ENCODE measurements at regions not wholly inside any gene's neighbourhood (a gene's known extent, or its start where the extent isn't known, plus 50 kb on each side); places are given as distances from the start of the nearest gene placed in this dataset.

DNA sequence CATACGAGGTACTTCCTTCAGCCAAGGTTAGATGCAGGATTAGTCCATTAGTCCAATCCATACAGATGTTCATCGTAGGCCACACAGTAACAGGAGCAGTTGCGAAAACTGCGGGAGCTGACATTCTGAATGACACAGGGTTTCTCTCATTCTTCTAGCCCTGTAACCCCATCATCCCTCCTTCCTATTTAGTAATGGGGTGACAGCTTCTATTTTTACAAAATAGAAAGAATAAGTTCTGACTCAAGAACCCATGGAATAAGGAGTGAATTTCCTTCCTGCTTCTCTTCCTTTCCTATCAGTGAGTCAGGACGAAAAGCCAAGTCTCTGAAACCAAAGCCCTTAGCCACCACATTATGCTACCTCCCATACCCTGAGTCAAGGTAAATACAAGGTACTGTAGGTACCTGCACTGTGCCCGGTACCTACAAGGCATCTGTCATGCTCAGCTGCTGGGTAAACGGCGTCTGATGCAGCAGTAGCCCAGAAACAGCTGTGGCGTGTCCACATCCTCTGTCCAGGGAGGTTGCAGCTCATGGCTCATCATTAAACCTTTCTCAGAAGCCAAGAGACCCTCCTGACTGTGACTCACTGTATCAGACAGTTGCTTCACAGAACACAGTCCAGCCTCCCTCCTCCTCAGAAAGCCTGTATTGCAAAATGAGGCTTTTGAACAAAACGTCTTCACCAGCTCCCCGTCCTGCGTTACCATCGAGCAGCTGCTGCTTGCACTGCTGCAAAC lies 84.2 kb downstream of the ESM1 start:
- no peaks in the 10 kb centered on the region for H3K4me1 ChIP-seq (ENCODE audit: control insufficient read depth, insufficient read depth, low read length)
- H3K27me3 ChIP-seq (ENCODE audit: control insufficient read depth, insufficient read depth, low read length) = no peaks in the 10 kb centered on the region
- H3K9ac ChIP-seq (ENCODE audit: low read length) = no peak overlapping the region
- no peaks in the 10 kb centered on the region for H3K9me3 ChIP-seq (ENCODE audit: control insufficient read depth, low read length)
- no peak overlapping the region for H3K4me3 ChIP-seq (ENCODE audit: low read length)
- no peaks in the 10 kb centered on the region for H3K36me3 ChIP-seq (ENCODE audit: control insufficient read depth, insufficient read depth, low read length)

DNA sequence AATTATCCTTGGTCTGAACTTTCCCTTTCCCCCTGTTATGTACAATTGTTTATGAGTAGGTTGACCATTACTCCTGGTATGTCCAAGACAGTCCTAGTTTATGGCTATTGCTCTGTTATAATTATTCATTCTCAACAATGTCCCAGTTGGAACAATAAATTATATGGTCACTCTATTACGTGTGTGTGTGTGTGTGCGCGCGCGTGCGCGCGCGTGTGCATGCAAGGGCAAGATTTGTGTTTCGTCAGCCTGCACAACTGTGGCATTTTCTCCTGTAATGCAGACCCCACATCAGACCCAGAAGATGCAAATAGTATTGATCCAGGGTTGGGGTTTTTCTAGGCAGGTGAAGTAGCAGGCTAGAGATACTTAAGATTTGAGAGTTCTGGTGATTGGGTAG lies 88.4 kb downstream of the ESM1 start:
- H3K9me3 ChIP-seq (ENCODE audit: control insufficient read depth, low read length) = no peaks in the 10 kb centered on the region
- no peaks in the 10 kb centered on the region for H3K36me3 ChIP-seq (ENCODE audit: control insufficient read depth, insufficient read depth, low read length)
- no peak overlapping the region for H3K9ac ChIP-seq (ENCODE audit: low read length)
- no peaks in the 10 kb centered on the region for H3K27me3 ChIP-seq (ENCODE audit: control insufficient read depth, insufficient read depth, low read length)
- H3K4me3 ChIP-seq (ENCODE audit: low read length) = no peak overlapping the region
- H3K4me1 ChIP-seq (ENCODE audit: control insufficient read depth, insufficient read depth, low read length) = no peaks in the 10 kb centered on the region

DNA sequence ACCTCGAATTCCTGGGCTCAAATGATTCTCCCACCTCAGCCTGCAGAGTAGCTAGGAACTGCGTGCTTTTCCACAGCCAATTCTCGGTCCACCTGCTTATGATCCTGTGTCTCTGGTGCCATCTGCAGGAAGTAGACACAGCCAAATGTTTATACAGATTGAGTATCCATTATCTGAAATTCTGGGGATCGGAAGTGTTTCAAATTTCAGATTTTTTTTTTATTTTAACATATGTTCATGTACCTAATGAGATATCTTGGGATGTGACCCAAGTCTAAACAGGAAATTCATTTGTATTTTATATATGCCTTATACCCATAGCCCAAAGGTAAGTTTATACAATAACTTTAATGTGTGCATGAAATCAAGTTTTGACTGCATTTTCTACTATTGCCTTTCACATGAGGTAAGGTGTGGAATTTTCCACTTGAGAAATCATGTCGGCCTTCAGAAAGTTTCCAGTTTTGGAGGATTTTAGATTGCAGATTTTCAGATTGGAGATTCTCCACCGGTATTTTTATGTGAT lies 89.5 kb downstream of the ESM1 start:
- Histone ChIP-seq H3K27me3 (ENCODE audit: control insufficient read depth, insufficient read depth, low read length) (no peaks in the 10 kb centered on the region), H3K9me3 (ENCODE audit: control insufficient read depth, low read length) (no peaks in the 10 kb centered on the region), H3K36me3 (ENCODE audit: control insufficient read depth, insufficient read depth, low read length) (no peaks in the 10 kb centered on the region), H3K4me3 (ENCODE audit: low read length) (no peak overlapping the region), H3K9ac (ENCODE audit: low read length) (no peak overlapping the region), H3K4me1 (ENCODE audit: control insufficient read depth, insufficient read depth, low read length) (no peaks in the 10 kb centered on the region)

DNA sequence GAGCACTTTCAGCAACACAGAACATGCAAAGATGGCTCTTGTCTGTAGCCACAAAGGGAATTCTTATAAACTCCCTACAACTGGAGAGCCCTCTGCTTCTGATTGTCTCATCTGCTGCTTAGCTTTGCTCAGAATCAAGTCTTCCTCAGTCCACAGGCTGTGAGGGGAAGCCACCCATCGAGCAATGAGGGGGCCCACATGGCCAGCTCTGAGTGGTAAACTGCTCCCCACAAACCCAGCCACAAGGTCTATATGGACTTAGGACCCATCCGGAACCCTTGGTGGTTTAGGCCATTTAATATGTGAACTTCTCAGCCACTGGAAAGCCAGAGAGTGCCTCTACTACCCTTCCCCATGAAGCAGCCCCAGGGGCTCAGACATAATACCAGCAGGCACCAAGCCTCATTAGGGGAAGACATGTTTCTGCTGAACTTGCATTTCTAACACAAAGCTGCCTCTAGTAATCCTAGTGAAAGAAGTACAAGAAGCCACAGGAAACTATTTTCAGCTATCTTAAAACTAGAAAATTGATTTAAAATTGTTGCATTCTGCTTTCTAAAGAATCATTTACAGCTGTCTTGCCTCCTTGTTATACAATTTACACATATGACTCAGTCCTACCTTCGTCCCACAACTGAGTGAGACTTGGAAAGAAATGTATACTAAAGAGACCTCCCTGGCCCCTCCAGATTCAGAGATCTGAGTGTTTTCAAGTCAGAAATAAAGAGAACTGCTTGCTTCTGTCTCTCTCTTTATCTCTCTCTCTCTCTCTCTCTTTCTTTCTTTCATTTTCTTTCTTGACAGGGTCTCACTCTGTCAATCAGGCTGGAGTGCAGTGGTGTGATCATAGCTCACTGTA lies 90.2 kb downstream of the ESM1 start:
- H3K9me3 ChIP-seq (ENCODE audit: control insufficient read depth, low read length) = no peaks in the 10 kb centered on the region
- no peak overlapping the region for H3K9ac ChIP-seq (ENCODE audit: low read length)
- H3K36me3 ChIP-seq (ENCODE audit: control insufficient read depth, insufficient read depth, low read length) = no peaks in the 10 kb centered on the region
- H3K4me3 ChIP-seq (ENCODE audit: low read length) = no peak overlapping the region
- H3K27me3 ChIP-seq (ENCODE audit: control insufficient read depth, insufficient read depth, low read length) = no peaks in the 10 kb centered on the region
- no peaks in the 10 kb centered on the region for H3K4me1 ChIP-seq (ENCODE audit: control insufficient read depth, insufficient read depth, low read length)

DNA sequence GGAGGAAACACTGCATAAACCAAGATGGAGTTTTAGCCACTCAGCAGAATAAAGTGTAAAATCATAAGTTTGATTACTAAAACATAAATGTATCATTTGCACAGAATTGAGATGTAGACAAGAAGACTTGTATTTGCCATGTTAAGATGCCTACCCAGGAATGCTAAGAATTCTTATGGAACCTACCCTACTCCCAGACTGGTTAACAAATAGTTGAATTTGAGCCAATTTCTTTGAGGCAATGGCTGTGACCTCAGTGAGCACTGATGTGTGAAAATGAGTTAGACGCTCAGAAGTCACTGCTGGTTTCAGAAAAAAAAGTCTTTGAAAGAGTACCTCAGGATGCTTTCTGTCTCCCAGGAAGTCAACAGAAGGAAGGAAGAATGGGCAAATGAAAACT lies 95.6 kb downstream of the ESM1 start:
- H3K4me1 ChIP-seq (ENCODE audit: control insufficient read depth, insufficient read depth, low read length) = no peaks in the 10 kb centered on the region
- H3K27me3 ChIP-seq (ENCODE audit: control insufficient read depth, insufficient read depth, low read length) = peaks cover under 1% of the 10 kb centered on the region
- H3K4me3 ChIP-seq (ENCODE audit: low read length) = no peak overlapping the region
- no peaks in the 10 kb centered on the region for H3K9me3 ChIP-seq (ENCODE audit: control insufficient read depth, low read length)
- no peak overlapping the region for H3K9ac ChIP-seq (ENCODE audit: low read length)
- no peaks in the 10 kb centered on the region for H3K36me3 ChIP-seq (ENCODE audit: control insufficient read depth, insufficient read depth, low read length)

DNA sequence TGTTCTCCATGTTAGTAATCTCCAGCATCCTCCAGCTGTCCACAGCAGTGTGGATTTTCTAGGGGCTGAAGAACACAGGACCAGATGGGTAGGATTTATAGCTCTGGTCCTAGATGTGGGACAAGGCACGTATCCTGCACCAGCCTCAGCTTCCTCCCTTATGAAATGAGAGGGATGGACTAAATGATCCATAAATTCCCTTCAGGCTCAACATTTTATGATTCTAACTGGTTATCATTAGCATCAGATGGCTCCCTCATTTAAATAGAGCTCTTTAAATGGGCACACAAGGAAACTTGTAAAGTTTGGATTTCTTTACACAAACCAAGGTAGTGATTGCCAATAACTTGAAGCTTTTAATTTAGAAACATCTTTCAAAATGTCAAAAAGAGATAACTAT lies 97.7 kb downstream of the ESM1 start:
- Histone ChIP-seq H3K9ac (ENCODE audit: low read length) (no peak overlapping the region), H3K9me3 (ENCODE audit: control insufficient read depth, low read length) (no peaks in the 10 kb centered on the region), H3K36me3 (ENCODE audit: control insufficient read depth, insufficient read depth, low read length) (no peaks in the 10 kb centered on the region), H3K4me3 (ENCODE audit: low read length) (no peak overlapping the region), H3K27me3 (ENCODE audit: control insufficient read depth, insufficient read depth, low read length) (peaks cover 22% of the 10 kb centered on the region), H3K4me1 (ENCODE audit: control insufficient read depth, insufficient read depth, low read length) (no peaks in the 10 kb centered on the region)

DNA sequence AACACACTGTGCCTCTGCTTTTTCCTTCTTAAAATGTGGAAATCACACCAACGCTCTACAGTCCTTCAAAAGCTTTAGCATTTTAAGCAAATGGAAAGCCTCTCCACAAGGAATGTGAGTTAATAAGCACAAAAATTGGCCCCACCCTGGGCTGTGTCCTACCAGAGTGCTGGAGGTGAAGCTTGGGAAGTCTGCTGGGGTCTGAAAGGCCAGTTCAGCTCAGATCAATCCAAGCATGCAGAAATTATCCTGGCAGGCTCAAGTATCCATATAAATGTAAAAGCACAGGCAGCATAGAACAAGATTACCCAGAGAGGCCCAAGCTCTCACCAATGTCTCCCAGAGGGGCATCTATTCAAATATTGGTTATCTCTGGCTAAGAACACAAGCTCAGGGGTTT lies 98.5 kb downstream of the ESM1 start:
- H3K4me1 ChIP-seq (ENCODE audit: control insufficient read depth, insufficient read depth, low read length) = no peaks in the 10 kb centered on the region
- H3K36me3 ChIP-seq (ENCODE audit: control insufficient read depth, insufficient read depth, low read length) = no peaks in the 10 kb centered on the region
- H3K9me3 ChIP-seq (ENCODE audit: control insufficient read depth, low read length) = no peaks in the 10 kb centered on the region
- no peak overlapping the region for H3K9ac ChIP-seq (ENCODE audit: low read length)
- H3K4me3 ChIP-seq (ENCODE audit: low read length) = no peak overlapping the region
- H3K27me3 ChIP-seq (ENCODE audit: control insufficient read depth, insufficient read depth, low read length) = peaks cover 25% of the 10 kb centered on the region

DNA sequence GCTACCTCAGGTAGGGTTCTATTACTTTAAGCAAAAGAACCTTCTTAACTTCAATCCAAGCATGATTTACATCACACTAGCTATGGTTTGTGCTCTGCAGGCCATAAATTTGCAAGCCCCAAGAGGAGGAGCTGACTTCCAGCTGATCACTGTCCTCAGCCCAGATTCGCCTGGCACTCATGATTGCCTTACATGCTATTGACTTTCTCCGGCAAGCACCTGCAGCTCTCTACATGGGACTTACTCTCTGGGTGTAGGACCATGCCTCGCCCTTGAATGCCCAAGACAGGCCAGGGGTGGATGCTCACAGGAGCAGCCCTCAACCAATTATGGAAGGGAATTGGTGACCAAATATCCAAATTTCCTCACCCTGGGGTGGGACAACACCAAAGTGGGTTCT lies 99.8 kb downstream of the ESM1 start:
- no peak overlapping the region for H3K9ac ChIP-seq (ENCODE audit: low read length)
- H3K4me3 ChIP-seq (ENCODE audit: low read length) = no peak overlapping the region
- H3K27me3 ChIP-seq (ENCODE audit: control insufficient read depth, insufficient read depth, low read length) = peaks cover 25% of the 10 kb centered on the region
- H3K4me1 ChIP-seq (ENCODE audit: control insufficient read depth, insufficient read depth, low read length) = no peaks in the 10 kb centered on the region
- no peaks in the 10 kb centered on the region for H3K9me3 ChIP-seq (ENCODE audit: control insufficient read depth, low read length)
- no peaks in the 10 kb centered on the region for H3K36me3 ChIP-seq (ENCODE audit: control insufficient read depth, insufficient read depth, low read length)

DNA sequence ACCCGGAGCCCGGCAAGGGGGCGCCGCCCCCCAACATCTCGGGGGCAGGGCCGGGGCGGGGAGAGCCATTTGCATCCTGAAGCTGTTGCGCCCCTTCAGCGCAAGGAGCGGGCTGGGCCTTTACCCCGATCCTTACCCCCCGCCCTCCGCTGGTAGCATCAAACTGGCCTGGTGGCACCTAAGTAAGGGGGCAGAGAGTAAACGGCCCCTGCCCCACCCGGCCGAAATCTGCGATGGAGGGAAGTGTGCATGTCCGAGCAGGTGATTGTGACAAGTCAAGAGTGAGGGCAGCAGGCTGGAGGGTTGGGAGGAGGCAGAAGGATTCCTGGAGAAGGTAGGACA lies 101.2 kb downstream of the ESM1 start:
- Histone ChIP-seq H3K4me3 (ENCODE audit: low read length) (no peak overlapping the region), H3K9me3 (ENCODE audit: control insufficient read depth, low read length) (no peaks in the 10 kb centered on the region), H3K4me1 (ENCODE audit: control insufficient read depth, insufficient read depth, low read length) (no peaks in the 10 kb centered on the region), H3K9ac (ENCODE audit: low read length) (no peak overlapping the region), H3K27me3 (ENCODE audit: control insufficient read depth, insufficient read depth, low read length) (peaks cover 25% of the 10 kb centered on the region), H3K36me3 (ENCODE audit: control insufficient read depth, insufficient read depth, low read length) (no peaks in the 10 kb centered on the region)

DNA sequence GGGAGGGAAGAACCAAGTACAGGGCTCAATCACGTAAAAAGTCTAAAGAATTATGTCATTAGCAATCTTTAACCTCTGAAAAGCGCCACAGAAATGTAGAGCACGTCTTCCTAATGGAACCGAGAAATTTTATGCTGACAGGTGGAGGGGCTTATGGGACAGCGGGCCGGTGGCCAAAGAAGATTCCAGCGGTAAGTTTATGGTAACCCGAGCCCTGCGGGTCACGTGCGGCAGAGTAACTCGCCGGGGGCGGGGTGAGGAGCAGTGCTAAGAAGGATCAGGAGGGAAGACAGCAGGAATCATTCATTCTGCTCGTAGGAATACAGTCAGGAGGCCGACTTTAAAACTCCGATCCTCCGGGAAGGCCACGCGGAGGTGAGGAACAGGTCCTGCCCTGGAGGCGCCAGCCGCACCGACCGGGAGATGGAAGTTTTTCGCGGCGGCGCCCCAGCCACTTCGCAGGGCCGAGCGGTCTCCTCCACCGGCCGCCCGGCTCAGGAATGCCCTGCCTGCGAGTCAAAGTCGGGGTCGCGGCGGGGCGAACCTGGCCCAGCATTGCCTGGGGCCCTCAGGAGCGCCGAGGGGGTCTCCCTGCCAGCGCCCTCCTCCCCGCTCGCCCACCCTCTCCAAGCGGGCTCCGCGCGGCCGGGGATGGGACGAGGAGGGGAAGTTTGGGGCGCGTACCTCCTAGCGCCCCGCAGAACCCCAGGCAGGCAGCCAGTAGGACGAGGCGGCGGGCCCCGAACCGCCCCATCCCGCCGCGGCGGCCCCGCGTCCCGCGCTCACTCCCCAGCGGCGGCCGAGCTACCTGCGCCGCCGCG lies 101.8 kb downstream of the ESM1 start:
- Histone ChIP-seq H3K27me3 (ENCODE audit: control insufficient read depth, insufficient read depth, low read length) (peaks cover 25% of the 10 kb centered on the region), H3K9ac (ENCODE audit: low read length) (peak overlapping the region; percentile 29), H3K4me3 (ENCODE audit: low read length) (no peak overlapping the region), H3K9me3 (ENCODE audit: control insufficient read depth, low read length) (no peaks in the 10 kb centered on the region), H3K36me3 (ENCODE audit: control insufficient read depth, insufficient read depth, low read length) (no peaks in the 10 kb centered on the region), H3K4me1 (ENCODE audit: control insufficient read depth, insufficient read depth, low read length) (no peaks in the 10 kb centered on the region)

DNA sequence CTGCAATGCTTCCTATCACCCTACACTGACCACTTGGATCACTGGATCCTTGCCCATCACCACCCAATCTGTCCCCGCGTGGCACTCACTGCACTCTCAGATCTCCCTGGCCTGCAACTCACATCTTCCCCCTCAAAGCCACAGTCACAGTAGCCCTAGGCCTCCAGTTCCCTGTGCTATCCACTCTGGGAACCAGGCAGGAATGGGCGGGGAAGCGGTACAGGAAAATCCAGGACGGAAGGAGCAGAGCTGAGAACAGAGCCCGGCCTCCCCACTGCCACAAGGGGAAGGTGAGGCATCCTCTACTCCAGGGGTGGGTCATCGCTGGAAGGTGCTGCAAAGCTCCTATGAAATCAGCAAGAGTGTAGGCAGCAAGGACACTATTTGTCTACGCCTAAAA lies 102.6 kb downstream of the ESM1 start:
- Histone ChIP-seq H3K36me3 (ENCODE audit: control insufficient read depth, insufficient read depth, low read length) (no peaks in the 10 kb centered on the region), H3K9ac (ENCODE audit: low read length) (no peak overlapping the region), H3K4me1 (ENCODE audit: control insufficient read depth, insufficient read depth, low read length) (no peaks in the 10 kb centered on the region), H3K27me3 (ENCODE audit: control insufficient read depth, insufficient read depth, low read length) (peaks cover 25% of the 10 kb centered on the region), H3K9me3 (ENCODE audit: control insufficient read depth, low read length) (no peaks in the 10 kb centered on the region), H3K4me3 (ENCODE audit: low read length) (no peak overlapping the region)

DNA sequence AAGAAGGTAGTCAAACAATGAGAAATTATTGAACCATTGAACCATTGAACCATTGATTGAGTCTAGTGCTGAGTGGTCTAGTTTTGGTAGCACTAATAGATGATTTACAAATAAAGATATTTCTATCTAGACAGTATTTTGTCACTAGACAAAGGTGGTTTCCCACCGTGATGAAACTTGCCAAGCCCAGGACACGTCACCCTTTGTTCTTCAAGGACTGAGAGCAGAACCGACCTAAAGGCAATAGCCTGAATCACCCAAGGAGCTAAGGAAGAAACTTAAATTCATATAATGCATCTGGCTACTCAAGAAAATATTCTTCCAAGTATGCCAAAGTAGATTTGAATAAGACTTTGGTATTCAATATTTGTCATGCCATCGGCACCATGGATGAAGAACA lies 103.3 kb downstream of the ESM1 start:
- peaks cover 25% of the 10 kb centered on the region for H3K27me3 ChIP-seq (ENCODE audit: control insufficient read depth, insufficient read depth, low read length)
- H3K9me3 ChIP-seq (ENCODE audit: control insufficient read depth, low read length) = no peaks in the 10 kb centered on the region

More for the DNA sequence above, 103.3 kb downstream of the ESM1 start:
- Histone ChIP-seq H3K36me3 (ENCODE audit: control insufficient read depth, insufficient read depth, low read length) (no peaks in the 10 kb centered on the region), H3K4me3 (ENCODE audit: low read length) (no peak overlapping the region), H3K4me1 (ENCODE audit: control insufficient read depth, insufficient read depth, low read length) (peaks cover 3% of the 10 kb centered on the region), H3K9ac (ENCODE audit: low read length) (no peak overlapping the region)
